Testis (tissue), 2 donors: ENCODE measurements at regions not wholly inside any gene's neighbourhood (a gene's known extent, or its start where the extent isn't known, plus 50 kb on each side); places are given as distances from the start of the nearest gene placed in this dataset.

Source experiments
- CTCF ChIP-seq, 3 experiments: fragments of 450-650 bp in 2 of 3; fragments of 200-600 bp in 1 of 3; sonication (generic) in 1 of 3; IDR thresholded peaks; one replicate each; pipeline ENCODE4 v1.5.1; 2016 to 2019; ENCODE audit warnings: antibody characterized with exemption in 3 of 3, mild to moderate bottlenecking in 2 of 3, moderate library complexity in 1 of 3
- POLR2A ChIP-seq: fragments of 450-650 bp; IDR thresholded peaks from one replicate; pipeline ENCODE4 v1.6.1; 2017; ENCODE audit warnings: antibody characterized with exemption, mild to moderate bottlenecking, moderate library complexity

GRCh38 chr5:145632701-145633100 lies 202.4 kb downstream of the PRELID2 start:
- TF ChIP-seq CTCF (IDR thresholded peaks at IDR 0.05) (no peak), POLR2A (no peak)
